ENCODE measurements at regions not wholly inside any gene's neighbourhood (a gene's known extent, or its start where the extent isn't known, plus 50 kb on each side); places are given as distances from the start of the nearest gene placed in this dataset.

DNA sequence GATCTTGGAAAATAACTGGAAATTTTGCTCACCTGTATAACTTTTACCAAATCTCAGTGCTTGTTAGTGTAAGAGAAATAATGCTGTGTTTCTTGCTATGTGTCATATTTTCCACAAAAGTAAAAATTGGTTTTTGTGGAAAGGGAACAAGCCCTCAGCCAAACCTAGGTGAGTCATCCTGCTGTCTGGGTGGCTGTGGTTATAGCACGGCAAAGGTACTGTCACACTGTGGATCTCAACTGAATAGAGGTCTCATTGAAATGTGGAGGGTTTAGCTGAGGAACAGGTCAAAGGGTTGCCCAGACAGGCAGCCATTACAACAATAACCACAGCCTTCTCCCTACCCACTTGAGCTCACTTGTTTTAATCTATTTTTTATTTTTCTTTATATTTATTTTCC is 338.8 kb upstream of the DACH1 start:
- H3K4me3 ChIP-seq (ENCODE audit: low read depth, low read length), result no peak overlapping the region
- TF ChIP-seq CTCF (IDR thresholded peaks at IDR 0.05; ENCODE audit: borderline replicate concordance, insufficient read depth, low read depth, low read length), result no peak

GRCh38 chr13:72204291-72204690 is 337.3 kb upstream of the DACH1 start:
- no peak overlapping the region for H3K4me3 ChIP-seq (ENCODE audit: low read depth, low read length)
- no peak for TF ChIP-seq CTCF (IDR thresholded peaks at IDR 0.05; ENCODE audit: borderline replicate concordance, insufficient read depth, low read depth, low read length)

- no peak for TF ChIP-seq CTCF (IDR thresholded peaks at IDR 0.05; ENCODE audit: borderline replicate concordance, insufficient read depth, low read depth, low read length)
- H3K4me3 ChIP-seq (ENCODE audit: low read depth, low read length), result no peak overlapping the region
These were observed 334.7 kb upstream of the DACH1 start for GRCh38 chr13:72201726-72202125.

GRCh38 chr13:72199640-72200039 is 332.6 kb upstream of the DACH1 start:
- no peak overlapping the region for H3K4me3 ChIP-seq (ENCODE audit: low read depth, low read length)
- no peak for TF ChIP-seq CTCF (IDR thresholded peaks at IDR 0.05; ENCODE audit: borderline replicate concordance, insufficient read depth, low read depth, low read length)

DNA sequence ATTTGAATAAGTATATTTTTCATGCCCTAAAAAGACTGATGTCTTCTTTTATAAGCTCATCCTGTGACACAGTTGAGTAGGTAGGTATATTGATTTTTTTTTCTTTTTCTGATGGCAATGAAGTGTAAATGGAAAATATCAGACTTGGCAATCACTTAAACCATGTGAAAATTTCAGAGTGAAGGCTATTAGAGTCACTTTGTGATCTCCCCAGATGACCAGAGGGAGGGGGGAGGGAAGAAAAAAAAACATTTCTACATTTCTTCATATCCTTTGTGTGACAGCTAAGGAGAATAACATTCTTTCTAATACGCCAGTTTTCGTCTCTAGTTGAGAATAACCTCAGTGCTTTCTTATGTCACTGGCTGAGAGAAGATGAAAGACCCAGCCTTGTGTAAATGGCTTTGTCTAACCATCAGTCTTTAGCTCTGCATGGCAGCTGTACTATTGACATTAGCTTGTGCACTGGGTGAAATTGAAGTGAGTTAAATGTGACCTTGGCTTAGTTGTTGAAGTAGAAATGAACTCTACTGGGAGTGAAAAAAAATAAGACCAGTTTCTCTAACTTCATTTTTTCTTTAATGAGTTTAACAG is 332.1 kb upstream of the DACH1 start:
- no peak overlapping the region for H3K4me3 ChIP-seq (ENCODE audit: low read depth, low read length)
- no peak for TF ChIP-seq CTCF (IDR thresholded peaks at IDR 0.05; ENCODE audit: borderline replicate concordance, insufficient read depth, low read depth, low read length)

DNA sequence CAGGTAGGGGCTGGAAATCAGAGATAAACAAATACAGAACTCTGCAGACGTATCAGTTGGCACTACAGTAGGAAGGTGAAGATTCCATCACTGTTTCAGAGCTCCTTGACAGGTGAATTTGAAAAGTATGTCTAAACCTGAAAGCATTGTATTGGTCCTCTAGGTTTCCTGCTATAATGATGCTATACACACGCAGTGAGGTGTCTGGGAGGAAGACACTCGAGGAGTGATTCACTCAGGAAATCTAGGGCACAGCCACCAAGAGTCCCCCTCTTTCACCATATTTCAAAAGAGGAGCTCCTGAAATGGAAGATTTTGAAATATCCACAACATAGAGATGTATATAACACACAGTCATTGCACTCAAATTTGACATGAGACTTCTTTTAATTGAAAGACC is 331.0 kb upstream of the DACH1 start:
- no peak overlapping the region for H3K4me3 ChIP-seq (ENCODE audit: low read depth, low read length)
- TF ChIP-seq CTCF (IDR thresholded peaks at IDR 0.05; ENCODE audit: borderline replicate concordance, insufficient read depth, low read depth, low read length), result no peak

GRCh38 chr13:72195044-72195704 is 328.2 kb upstream of the DACH1 start:
- no peak for TF ChIP-seq CTCF (IDR thresholded peaks at IDR 0.05; ENCODE audit: borderline replicate concordance, insufficient read depth, low read depth, low read length)
- H3K4me3 ChIP-seq (ENCODE audit: low read depth, low read length), result no peak overlapping the region

Data from GM12875 (cell line).